ENCODE measurements at regions not wholly inside any gene's neighbourhood (a gene's known extent, or its start where the extent isn't known, plus 50 kb on each side); places are given as distances from the start of the nearest gene placed in this dataset.

DNA sequence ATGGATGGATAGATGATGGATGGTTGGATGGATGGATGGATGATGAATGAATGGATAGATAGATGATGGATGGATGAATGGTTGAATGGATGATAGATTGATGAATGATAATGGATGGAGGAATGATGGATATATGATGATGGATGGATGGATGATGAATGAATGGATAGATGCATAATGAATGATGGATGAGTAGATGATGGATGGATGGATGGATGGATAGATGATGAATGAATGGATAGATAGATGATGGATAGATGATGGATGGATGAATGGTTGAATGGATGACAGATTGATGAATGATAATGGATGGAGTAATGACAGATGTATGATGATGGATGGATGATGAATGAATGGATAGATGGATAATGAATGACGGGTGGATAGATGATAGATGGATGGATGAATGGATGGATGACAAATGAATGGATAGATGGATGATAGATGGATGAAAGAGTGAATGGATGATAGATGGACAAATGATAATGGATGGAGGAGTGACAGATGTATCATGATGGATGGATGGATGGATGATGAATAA is 1466.5 kb downstream of the BRD1 start:
- no peak for TF ChIP-seq GATA2 (IDR thresholded peaks at IDR 0.05; ENCODE audit: low read depth, low read length)
- TF ChIP-seq GATA3 (IDR thresholded peaks at IDR 0.05; ENCODE audit: low read depth, low read length): no peak
